Activated naive CD8-positive, alpha-beta T cell treated with anti-CD3 and anti-CD28 coated beads, Interleukin-2, amount 10 ng/mL, durations not matched to agents 7 days and 5 days (primary cell): ENCODE measurements at regions not wholly inside any gene's neighbourhood (a gene's known extent, or its start where the extent isn't known, plus 50 kb on each side); places are given as distances from the start of the nearest gene placed in this dataset.

Source experiments
- ATAC-seq: fragments of 150-1000 bp; cut with Tn5 transposase; one replicate; pipeline ENCODE4 v1.10.0; 2021; ENCODE audit warnings: low read depth, moderate library complexity
- POLR2A ChIA-PET: fragments of 350-600 bp; sonication (Branson Sonifier 250); formaldehyde crosslinking; loops from one replicate; lab custom pipeline; 2021; ENCODE audit warnings: antibody characterized with exemption; lab: Charles Lee
- DNase-seq: peaks from one replicate; pipeline ENCODE4 v3.0.0; 2021
- H3K27ac Mint-ChIP-seq: one replicate; pipeline ENCODE4 v1.8.0; 2022; ENCODE audit warnings: mild to moderate bottlenecking, mixed read lengths
- H3K27me3 Mint-ChIP-seq: one replicate; pipeline ENCODE4 v1.8.0; 2022; ENCODE audit warnings: mild to moderate bottlenecking, moderate library complexity, mixed read lengths
- H3K36me3 Mint-ChIP-seq: one replicate; pipeline ENCODE4 v1.8.0; 2021; ENCODE audit warnings: mild to moderate bottlenecking, mixed read lengths
- H3K4me1 Mint-ChIP-seq: one replicate; pipeline ENCODE4 v1.8.0; 2021; ENCODE audit warnings: mixed read lengths
- H3K4me3 Mint-ChIP-seq: one replicate; pipeline ENCODE4 v1.8.0; 2022; ENCODE audit warnings: mild to moderate bottlenecking, moderate library complexity, mixed read lengths
- H3K9me3 Mint-ChIP-seq: one replicate; pipeline ENCODE4 v1.8.0; 2021; ENCODE audit warnings: mixed read lengths

GRCh38 chr4:32226733-32227132 is 1506.6 kb downstream of the PCDH7 start:
- no peak overlapping the region for H3K27ac Mint-ChIP-seq
- H3K4me3 Mint-ChIP-seq = no peak overlapping the region
- no peaks in the 10 kb centered on the region for H3K27me3 Mint-ChIP-seq
- POLR2A ChIA-PET = no interaction called here
- no peak for ATAC-seq
- H3K9me3 Mint-ChIP-seq = peaks cover 8% of the 10 kb centered on the region
- no peak for DNase-seq
- no peaks in the 10 kb centered on the region for H3K36me3 Mint-ChIP-seq
- H3K4me1 Mint-ChIP-seq = no peaks in the 10 kb centered on the region

DNA sequence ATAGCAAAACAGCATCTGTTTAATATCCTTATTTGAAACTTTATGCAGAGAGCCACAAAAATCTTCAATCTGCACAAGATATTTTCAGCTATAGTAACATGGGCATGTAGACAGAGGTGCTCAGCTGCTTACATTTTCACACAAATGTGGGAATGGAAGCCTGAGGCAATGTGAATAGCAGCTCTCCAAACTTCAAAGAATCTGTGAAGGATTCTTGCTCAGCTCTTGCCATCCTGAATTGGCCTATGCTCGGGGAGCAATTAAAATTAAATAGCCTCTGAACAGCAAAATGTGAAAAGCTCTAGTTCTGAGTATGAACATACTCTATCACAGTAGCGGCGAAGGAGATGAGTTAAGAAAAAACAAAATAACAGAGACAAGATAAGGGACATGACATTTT is 1523.8 kb downstream of the PCDH7 start:
- POLR2A ChIA-PET = no interaction called here
- Mint-ChIP-seq H3K36me3 (no peaks in the 10 kb centered on the region), H3K4me3 (no peak overlapping the region), H3K4me1 (no peaks in the 10 kb centered on the region), H3K27me3 (no peaks in the 10 kb centered on the region), H3K27ac (no peak overlapping the region), H3K9me3 (no peaks in the 10 kb centered on the region)
- no peak for DNase-seq
- no peak for ATAC-seq

- DNase-seq (no peak), ATAC-seq (no peak)
- no peaks in the 10 kb centered on the region for H3K27me3 Mint-ChIP-seq
- no peaks in the 10 kb centered on the region for H3K4me1 Mint-ChIP-seq
- no peaks in the 10 kb centered on the region for H3K36me3 Mint-ChIP-seq
- H3K4me3 Mint-ChIP-seq = no peak overlapping the region
- H3K9me3 Mint-ChIP-seq = peaks cover 4% of the 10 kb centered on the region
- no peak overlapping the region for H3K27ac Mint-ChIP-seq
- POLR2A ChIA-PET = no interaction called here
Measured at GRCh38 chr4:32249040-32249439, 1528.9 kb downstream of the PCDH7 start.

GRCh38 chr4:32251126-32251525 is 1531.0 kb downstream of the PCDH7 start:
- ATAC-seq (no peak), DNase-seq (no peak)
- Mint-ChIP-seq H3K4me3 (no peak overlapping the region), H3K9me3 (peaks cover 5% of the 10 kb centered on the region), H3K4me1 (no peaks in the 10 kb centered on the region), H3K27me3 (no peaks in the 10 kb centered on the region), H3K27ac (no peak overlapping the region), H3K36me3 (no peaks in the 10 kb centered on the region)
- POLR2A ChIA-PET = no interaction called here

- H3K27me3 Mint-ChIP-seq = no peaks in the 10 kb centered on the region
- H3K4me3 Mint-ChIP-seq = no peak overlapping the region
- no peak for ATAC-seq
- peaks cover 5% of the 10 kb centered on the region for H3K9me3 Mint-ChIP-seq
- H3K36me3 Mint-ChIP-seq = no peaks in the 10 kb centered on the region
- POLR2A ChIA-PET = no interaction called here
- H3K4me1 Mint-ChIP-seq = no peaks in the 10 kb centered on the region
- DNase-seq = no peak
- no peak overlapping the region for H3K27ac Mint-ChIP-seq
Measured at GRCh38 chr4:32251926-32252325, 1531.8 kb downstream of the PCDH7 start.

DNA sequence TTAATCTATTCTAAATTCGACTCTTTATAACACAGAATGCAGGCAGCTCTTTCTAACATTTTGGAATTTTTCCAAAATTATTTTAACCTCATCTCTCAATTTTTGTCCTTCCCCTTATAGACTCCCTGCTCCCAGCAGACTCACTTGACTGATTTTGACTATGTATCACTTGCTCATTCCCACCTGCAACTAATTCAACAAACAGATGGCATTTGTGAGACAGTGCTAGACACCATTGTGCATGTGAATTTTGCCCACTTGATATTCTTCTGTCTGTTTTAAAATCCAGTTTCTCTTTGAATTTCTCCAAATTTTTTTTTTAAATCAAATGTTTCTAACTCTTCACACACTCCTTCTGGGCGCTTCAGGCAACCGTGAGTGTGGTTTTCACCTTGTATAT is 1534.0 kb downstream of the PCDH7 start:
- POLR2A ChIA-PET = no interaction called here
- Mint-ChIP-seq H3K27me3 (no peaks in the 10 kb centered on the region), H3K4me3 (no peak overlapping the region), H3K27ac (no peak overlapping the region), H3K36me3 (no peaks in the 10 kb centered on the region), H3K4me1 (no peaks in the 10 kb centered on the region), H3K9me3 (peaks cover 5% of the 10 kb centered on the region)
- DNase-seq (no peak), ATAC-seq (no peak)

DNA sequence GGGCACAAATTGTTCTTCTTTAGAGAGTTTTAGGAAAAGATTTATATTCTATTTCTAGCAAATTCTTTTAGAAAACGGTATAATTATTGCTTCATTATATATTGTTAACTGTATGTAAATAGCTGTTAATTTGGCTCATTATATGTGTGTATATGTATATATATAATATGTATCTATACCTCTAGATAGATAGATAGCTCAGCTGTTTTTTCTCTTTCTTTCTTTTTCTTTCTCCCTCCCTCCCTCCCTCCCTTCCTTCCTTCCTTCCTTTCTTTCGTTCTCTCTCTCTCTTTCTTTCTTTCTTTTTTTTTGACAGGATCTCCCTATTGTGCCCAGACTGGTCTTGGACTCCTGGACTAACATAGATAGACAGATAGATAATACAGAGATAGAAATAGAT is 1538.8 kb downstream of the PCDH7 start:
- ATAC-seq (no peak), DNase-seq (no peak)
- peaks cover 2% of the 10 kb centered on the region for H3K9me3 Mint-ChIP-seq
- H3K4me1 Mint-ChIP-seq = no peaks in the 10 kb centered on the region
- no peak overlapping the region for H3K27ac Mint-ChIP-seq
- no peak overlapping the region for H3K4me3 Mint-ChIP-seq
- H3K36me3 Mint-ChIP-seq = no peaks in the 10 kb centered on the region
- POLR2A ChIA-PET = no interaction called here
- no peaks in the 10 kb centered on the region for H3K27me3 Mint-ChIP-seq

GRCh38 chr4:32261196-32261595 is 1541.0 kb downstream of the PCDH7 start:
- no peaks in the 10 kb centered on the region for H3K4me1 Mint-ChIP-seq
- H3K9me3 Mint-ChIP-seq = no peaks in the 10 kb centered on the region
- POLR2A ChIA-PET = no interaction called here
- ATAC-seq (no peak), DNase-seq (no peak)
- H3K36me3 Mint-ChIP-seq = no peaks in the 10 kb centered on the region
- no peaks in the 10 kb centered on the region for H3K27me3 Mint-ChIP-seq
- no peak overlapping the region for H3K4me3 Mint-ChIP-seq
- no peak overlapping the region for H3K27ac Mint-ChIP-seq

GRCh38 chr4:32268863-32269262 is 1548.7 kb downstream of the PCDH7 start:
- H3K36me3 Mint-ChIP-seq = no peaks in the 10 kb centered on the region
- no peaks in the 10 kb centered on the region for H3K4me1 Mint-ChIP-seq
- DNase-seq (no peak), ATAC-seq (no peak)
- H3K9me3 Mint-ChIP-seq = peaks cover 5% of the 10 kb centered on the region
- H3K27ac Mint-ChIP-seq = no peak overlapping the region
- no peak overlapping the region for H3K4me3 Mint-ChIP-seq
- no peaks in the 10 kb centered on the region for H3K27me3 Mint-ChIP-seq
- POLR2A ChIA-PET = no interaction called here

- ATAC-seq (no peak), DNase-seq (no peak)
- H3K9me3 Mint-ChIP-seq = peaks cover 1% of the 10 kb centered on the region
- no peaks in the 10 kb centered on the region for H3K36me3 Mint-ChIP-seq
- no peaks in the 10 kb centered on the region for H3K27me3 Mint-ChIP-seq
- no peak overlapping the region for H3K27ac Mint-ChIP-seq
- no peak overlapping the region for H3K4me3 Mint-ChIP-seq
- no peaks in the 10 kb centered on the region for H3K4me1 Mint-ChIP-seq
- POLR2A ChIA-PET = no interaction called here
Measured at GRCh38 chr4:32290102-32290501, 1569.9 kb downstream of the PCDH7 start.

- DNase-seq (no peak), ATAC-seq (no peak)
- Mint-ChIP-seq H3K4me1 (no peaks in the 10 kb centered on the region), H3K36me3 (no peaks in the 10 kb centered on the region), H3K4me3 (no peak overlapping the region), H3K27me3 (no peaks in the 10 kb centered on the region), H3K9me3 (peaks cover 5% of the 10 kb centered on the region), H3K27ac (no peak overlapping the region)
- POLR2A ChIA-PET = no interaction called here
Measured at GRCh38 chr4:32318926-32319325, 1598.8 kb downstream of the PCDH7 start.

- H3K36me3 Mint-ChIP-seq = no peaks in the 10 kb centered on the region
- ATAC-seq (no peak), DNase-seq (no peak)
- peaks cover 11% of the 10 kb centered on the region for H3K9me3 Mint-ChIP-seq
- POLR2A ChIA-PET = no interaction called here
- no peak overlapping the region for H3K4me3 Mint-ChIP-seq
- no peak overlapping the region for H3K27ac Mint-ChIP-seq
- H3K27me3 Mint-ChIP-seq = no peaks in the 10 kb centered on the region
- H3K4me1 Mint-ChIP-seq = no peaks in the 10 kb centered on the region
Measured at GRCh38 chr4:32321421-32321820, 1601.3 kb downstream of the PCDH7 start.

DNA sequence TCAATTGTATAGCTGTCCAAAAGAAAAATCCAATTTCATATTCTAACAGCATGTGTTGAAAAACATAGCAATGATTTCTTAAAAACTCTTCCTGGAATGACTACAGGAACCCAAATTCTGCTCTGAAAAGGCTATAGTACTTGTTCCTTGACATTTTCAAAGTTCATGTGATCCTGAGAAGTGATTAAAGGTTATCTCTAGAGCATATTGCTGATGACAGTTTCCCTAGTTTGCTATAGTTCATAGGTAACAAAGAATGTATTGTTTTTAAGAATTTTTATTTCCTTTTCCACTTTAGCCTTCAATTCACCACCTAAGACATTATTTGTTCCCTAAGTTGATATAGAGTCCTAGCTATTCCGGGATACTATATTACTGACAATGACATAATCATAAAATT is 1614.6 kb downstream of the PCDH7 start:
- DNase-seq (no peak), ATAC-seq (no peak)
- Mint-ChIP-seq H3K27me3 (no peaks in the 10 kb centered on the region), H3K36me3 (no peaks in the 10 kb centered on the region), H3K9me3 (peaks cover 7% of the 10 kb centered on the region), H3K4me3 (no peak overlapping the region), H3K27ac (no peak overlapping the region), H3K4me1 (no peaks in the 10 kb centered on the region)
- POLR2A ChIA-PET = no interaction called here

- ATAC-seq = no peak
Measured at GRCh38 chr4:32337403-32337802, 1617.2 kb downstream of the PCDH7 start.

GRCh38 chr4:32340591-32340990 is 1620.4 kb downstream of the PCDH7 start:
- no peaks in the 10 kb centered on the region for H3K36me3 Mint-ChIP-seq
- H3K4me3 Mint-ChIP-seq = no peak overlapping the region
- ATAC-seq (no peak), DNase-seq (no peak)
- peaks cover under 1% of the 10 kb centered on the region for H3K9me3 Mint-ChIP-seq
- POLR2A ChIA-PET = no interaction called here
- no peak overlapping the region for H3K27ac Mint-ChIP-seq
- H3K4me1 Mint-ChIP-seq = no peaks in the 10 kb centered on the region
- H3K27me3 Mint-ChIP-seq = no peaks in the 10 kb centered on the region

More at GRCh38 chr4:32337403-32337802, 1617.2 kb downstream of the PCDH7 start:
- no peaks in the 10 kb centered on the region for H3K27me3 Mint-ChIP-seq
- H3K4me3 Mint-ChIP-seq = no peak overlapping the region
- H3K27ac Mint-ChIP-seq = no peak overlapping the region
- no peak for DNase-seq
- no peaks in the 10 kb centered on the region for H3K36me3 Mint-ChIP-seq
- POLR2A ChIA-PET = no interaction called here
- peaks cover 5% of the 10 kb centered on the region for H3K9me3 Mint-ChIP-seq
- H3K4me1 Mint-ChIP-seq = no peaks in the 10 kb centered on the region
